Adipocyte (in vitro differentiated cells): ENCODE measurements at regions not wholly inside any gene's neighbourhood (a gene's known extent, or its start where the extent isn't known, plus 50 kb on each side); places are given as distances from the start of the nearest gene placed in this dataset.

Source experiments
- DNase-seq: peaks from one replicate; pipeline ENCODE4 v3.0.0-alpha.2; 2015; ENCODE audit warnings: low read depth
- H3K27me3 ChIP-seq: replicated peaks from 2 replicates; pipeline ENCODE4 v1.7.0; 2013; ENCODE audit warnings: mild to moderate bottlenecking, low read length, moderate library complexity; ENCODE audit not compliant: control insufficient read depth, insufficient read depth
- H3K36me3 ChIP-seq: 2 replicates; pipeline ENCODE4 v1.7.0; 2013; ENCODE audit warnings: low read length, mild to moderate bottlenecking, moderate library complexity; ENCODE audit not compliant: control insufficient read depth, insufficient read depth, severe bottlenecking
- H3K4me1 ChIP-seq: 2 replicates; pipeline ENCODE4 v1.7.0; 2013; ENCODE audit warnings: mild to moderate bottlenecking, low read length, moderate library complexity; ENCODE audit not compliant: control insufficient read depth, insufficient read depth
- H3K4me3 ChIP-seq: 2 replicates; pipeline ENCODE4 v1.7.0; 2013; ENCODE audit warnings: mild to moderate bottlenecking, low read length, moderate library complexity
- H3K9ac ChIP-seq: 2 replicates; pipeline ENCODE4 v1.7.0; 2013; ENCODE audit warnings: mild to moderate bottlenecking, low read length, moderate library complexity
- H3K9me3 ChIP-seq: 2 replicates; pipeline ENCODE4 v1.7.0; 2013; ENCODE audit warnings: mild to moderate bottlenecking, low read length, moderate library complexity; ENCODE audit not compliant: control insufficient read depth

- Histone ChIP-seq H3K4me3 (no peak overlapping the region), H3K4me1 (peaks cover 30% of the 10 kb centered on the region), H3K27me3 (no peaks in the 10 kb centered on the region), H3K9ac (no peak overlapping the region), H3K36me3 (no peaks in the 10 kb centered on the region), H3K9me3 (no peaks in the 10 kb centered on the region)
- DNase-seq = no peak
Measured at GRCh38 chr18:24982831-24983230, 369.1 kb downstream of the ZNF521 start.

- no peak for DNase-seq
- Histone ChIP-seq H3K36me3 (no peaks in the 10 kb centered on the region), H3K9ac (no peak overlapping the region), H3K4me1 (peaks cover 38% of the 10 kb centered on the region), H3K27me3 (no peaks in the 10 kb centered on the region), H3K4me3 (no peak overlapping the region), H3K9me3 (no peaks in the 10 kb centered on the region)
Measured at GRCh38 chr18:24983566-24984139, 368.3 kb downstream of the ZNF521 start.

DNA sequence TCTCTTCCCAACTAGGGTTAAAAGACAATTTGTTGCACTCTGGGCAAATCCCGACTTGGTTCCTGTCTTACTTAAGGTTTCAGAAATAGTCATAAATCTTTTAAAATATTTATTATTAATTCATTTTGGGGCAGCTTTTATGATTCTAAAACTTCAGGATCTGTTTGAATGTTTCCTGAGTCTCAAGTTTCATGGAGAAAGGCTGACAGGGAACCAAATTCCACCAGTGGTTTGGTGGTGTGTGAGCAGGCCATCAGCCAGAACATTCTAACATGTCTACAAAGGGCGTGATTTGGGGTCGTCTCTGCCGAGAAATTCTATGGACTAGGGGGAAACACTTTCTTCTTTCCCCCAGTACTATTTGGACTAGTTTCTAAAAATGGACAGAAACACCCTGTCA lies 366.4 kb downstream of the ZNF521 start:
- no peaks in the 10 kb centered on the region for H3K27me3 ChIP-seq
- H3K36me3 ChIP-seq = no peaks in the 10 kb centered on the region
- H3K9me3 ChIP-seq = no peaks in the 10 kb centered on the region
- peak overlapping the region; percentile 56 for H3K9ac ChIP-seq
- peak overlapping the region; percentile 30 for H3K4me3 ChIP-seq
- peak; percentile 35 for DNase-seq
- peaks cover 46% of the 10 kb centered on the region for H3K4me1 ChIP-seq

DNA sequence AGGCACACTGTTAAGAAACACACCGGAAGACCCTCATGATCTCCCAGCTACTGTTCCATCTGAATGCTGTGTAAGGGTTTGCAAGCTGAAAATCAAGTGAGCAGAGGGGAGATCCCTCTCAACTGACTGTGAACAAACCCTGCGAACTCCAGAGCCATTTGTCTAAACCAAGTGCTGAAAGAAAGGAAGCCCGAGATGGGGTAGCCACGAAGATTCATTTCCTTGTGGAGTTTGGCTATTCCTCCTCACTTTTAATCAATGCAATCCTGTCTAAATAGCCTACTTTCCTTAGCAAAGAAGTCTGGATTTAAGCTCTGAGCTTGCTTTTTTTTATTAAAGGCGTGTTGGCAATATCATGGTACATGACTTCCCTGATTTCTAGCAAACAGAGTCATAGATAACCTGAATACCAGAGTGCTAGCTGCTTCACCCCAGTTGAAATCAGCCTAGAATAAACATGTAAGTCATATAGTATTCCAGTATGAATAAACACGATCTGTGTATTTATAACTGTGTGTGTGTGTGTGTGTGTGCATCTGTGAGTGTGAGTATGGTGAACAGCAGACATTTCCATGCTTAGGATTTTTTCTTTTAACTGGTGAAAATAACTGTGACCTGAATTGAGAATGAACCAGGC lies 365.2 kb downstream of the ZNF521 start:
- no peaks in the 10 kb centered on the region for H3K27me3 ChIP-seq
- no peaks in the 10 kb centered on the region for H3K9me3 ChIP-seq
- peak; percentile 38 for DNase-seq
- H3K36me3 ChIP-seq = no peaks in the 10 kb centered on the region
- H3K4me3 ChIP-seq = peak overlapping the region; percentile 68
- peak overlapping the region; percentile 56 for H3K9ac ChIP-seq
- peaks cover 57% of the 10 kb centered on the region for H3K4me1 ChIP-seq

DNA sequence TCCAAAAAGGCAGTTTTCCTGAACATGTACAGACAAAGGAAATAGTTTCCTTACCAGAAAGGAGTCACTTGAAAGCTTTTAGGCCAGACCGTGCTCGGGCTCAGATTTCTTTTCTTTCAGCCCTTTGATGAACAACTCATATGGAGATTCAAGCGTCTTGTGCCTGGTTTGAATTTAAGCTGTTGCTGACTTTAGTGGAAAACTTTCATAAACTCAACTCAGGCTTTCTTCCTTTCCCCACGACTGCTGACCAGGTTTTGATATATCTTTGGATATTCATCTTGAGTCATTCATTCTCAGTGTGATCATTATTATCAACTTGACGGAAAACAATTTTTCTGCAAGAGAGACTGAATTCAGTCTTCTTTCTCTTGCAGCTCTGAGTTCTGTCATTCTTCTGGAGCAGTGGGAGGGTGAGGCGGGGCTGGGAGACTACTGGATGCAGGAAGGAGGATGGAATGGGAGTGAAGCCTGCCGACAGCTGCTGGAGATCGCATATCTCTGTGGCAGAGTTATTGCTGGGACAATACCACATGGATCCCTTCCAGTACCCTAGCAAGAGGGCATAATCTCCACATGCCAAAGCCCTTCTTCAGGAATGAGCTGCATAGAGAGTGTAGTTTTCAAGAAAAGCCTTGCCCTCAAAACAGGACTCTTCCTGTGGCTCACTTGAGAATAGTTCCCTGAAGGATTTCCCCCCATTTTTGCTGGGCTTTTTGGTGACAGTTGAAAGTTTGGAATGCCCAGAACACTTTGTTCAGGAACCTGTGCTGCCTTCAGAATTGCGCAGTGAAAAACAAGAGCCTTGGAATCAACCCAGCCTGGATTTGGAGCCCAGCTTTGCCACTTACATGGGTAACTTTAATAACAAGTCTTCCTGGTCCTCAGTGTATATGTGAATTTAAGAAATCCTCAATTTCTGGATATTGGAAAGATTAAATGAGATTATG lies 364.4 kb downstream of the ZNF521 start:
- H3K4me3 ChIP-seq = peak overlapping the region; percentile 68
- peak; percentile 66 for DNase-seq
- no peaks in the 10 kb centered on the region for H3K9me3 ChIP-seq
- no peaks in the 10 kb centered on the region for H3K27me3 ChIP-seq
- peak overlapping the region; percentile 56 for H3K9ac ChIP-seq
- H3K36me3 ChIP-seq = no peaks in the 10 kb centered on the region
- peaks cover 56% of the 10 kb centered on the region for H3K4me1 ChIP-seq

GRCh38 chr18:24988253-24988840 lies 363.6 kb downstream of the ZNF521 start:
- Histone ChIP-seq H3K4me3 (peak overlapping the region; percentile 68), H3K9ac (peak overlapping the region; percentile 56), H3K9me3 (no peaks in the 10 kb centered on the region), H3K4me1 (peaks cover 56% of the 10 kb centered on the region), H3K27me3 (no peaks in the 10 kb centered on the region), H3K36me3 (no peaks in the 10 kb centered on the region)
- DNase-seq = no peak

DNA sequence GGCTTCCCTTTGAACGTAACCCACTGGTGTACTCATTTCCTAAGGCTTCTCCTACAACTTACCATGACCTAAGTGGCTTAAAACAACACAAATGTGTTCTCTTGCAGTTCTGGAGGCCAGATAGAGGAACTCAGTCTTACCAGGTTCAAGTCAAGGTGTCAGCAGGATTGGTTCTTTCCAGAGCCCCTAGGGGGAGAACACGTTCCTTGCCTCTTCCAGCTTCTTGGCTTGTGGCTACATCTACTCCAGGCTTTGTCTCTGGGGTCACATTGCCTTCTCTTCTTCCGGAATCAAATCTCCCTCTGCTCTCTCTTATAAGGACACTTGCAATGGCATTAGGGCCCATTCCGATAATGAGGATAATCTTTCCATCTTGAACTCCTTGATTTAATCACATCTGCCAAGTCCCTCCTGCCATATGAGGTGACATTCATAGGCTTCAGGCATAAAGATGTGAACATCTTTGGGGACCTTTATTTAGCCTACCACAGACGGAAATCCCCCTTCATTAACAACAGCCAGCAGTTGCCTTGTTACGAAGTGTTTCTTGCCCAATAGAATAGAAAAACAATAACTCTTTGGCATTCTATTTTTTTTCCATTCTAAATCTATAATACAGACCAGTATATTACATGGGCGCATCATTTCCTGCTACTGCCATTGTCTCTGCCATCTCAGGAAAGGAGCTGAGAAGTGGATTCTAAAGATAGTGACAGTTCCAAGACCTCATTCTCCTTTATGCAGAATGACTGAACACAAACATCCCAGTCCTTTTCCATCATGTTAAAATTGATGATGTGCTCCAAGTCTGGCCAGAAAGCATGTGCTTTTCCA lies 362.0 kb downstream of the ZNF521 start:
- peaks cover 56% of the 10 kb centered on the region for H3K4me1 ChIP-seq
- H3K9me3 ChIP-seq = no peaks in the 10 kb centered on the region
- no peaks in the 10 kb centered on the region for H3K27me3 ChIP-seq
- H3K36me3 ChIP-seq = no peaks in the 10 kb centered on the region
- DNase-seq = no peak
- H3K4me3 ChIP-seq = no peak overlapping the region
- H3K9ac ChIP-seq = no peak overlapping the region

DNA sequence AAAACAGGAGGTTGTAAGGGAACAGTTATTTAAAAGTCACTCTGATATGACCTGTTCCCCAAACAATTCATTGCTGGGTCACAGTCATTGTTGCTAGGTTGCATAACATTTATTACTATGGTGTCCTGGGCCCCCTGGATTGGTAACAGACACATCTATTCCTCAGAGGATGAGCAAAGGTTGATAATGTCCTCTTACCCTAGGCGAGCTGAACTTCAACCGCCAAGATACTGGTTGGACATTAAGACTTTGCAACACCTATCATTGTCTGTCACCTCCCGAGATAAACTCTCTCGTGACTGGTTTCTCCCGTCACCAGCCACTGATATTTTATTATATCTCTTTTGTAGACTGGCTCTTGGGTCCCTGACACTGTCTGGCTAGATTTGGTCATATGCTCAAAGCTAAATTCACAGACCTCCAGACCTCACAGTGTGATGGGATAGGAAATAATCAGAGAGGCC lies 361.3 kb downstream of the ZNF521 start:
- Histone ChIP-seq H3K4me1 (peaks cover 51% of the 10 kb centered on the region), H3K36me3 (no peaks in the 10 kb centered on the region), H3K27me3 (no peaks in the 10 kb centered on the region), H3K9me3 (no peaks in the 10 kb centered on the region), H3K4me3 (peak overlapping the region; percentile 57), H3K9ac (no peak overlapping the region)
- no peak for DNase-seq

GRCh38 chr18:24991141-24992060 lies 360.6 kb downstream of the ZNF521 start:
- no peaks in the 10 kb centered on the region for H3K27me3 ChIP-seq
- no peak for DNase-seq
- peaks cover 44% of the 10 kb centered on the region for H3K4me1 ChIP-seq
- no peaks in the 10 kb centered on the region for H3K36me3 ChIP-seq
- peak overlapping the region; percentile 57 for H3K4me3 ChIP-seq
- peak overlapping the region; percentile 13 for H3K9ac ChIP-seq
- H3K9me3 ChIP-seq = no peaks in the 10 kb centered on the region

GRCh38 chr18:24992491-24992890 lies 359.5 kb downstream of the ZNF521 start:
- Histone ChIP-seq H3K27me3 (no peaks in the 10 kb centered on the region), H3K36me3 (no peaks in the 10 kb centered on the region), H3K4me3 (no peak overlapping the region), H3K4me1 (peaks cover 33% of the 10 kb centered on the region), H3K9ac (no peak overlapping the region), H3K9me3 (no peaks in the 10 kb centered on the region)
- no peak for DNase-seq
